Gastroesophageal sphincter (tissue), 4 donors: ENCODE measurements at regions not wholly inside any gene's neighbourhood (a gene's known extent, or its start where the extent isn't known, plus 50 kb on each side); places are given as distances from the start of the nearest gene placed in this dataset.

Source experiments
- ATAC-seq: fragments of 150-250 bp; one replicate; pipeline ENCODE4 v1.9.1; 2016; ENCODE audit warnings: mild to moderate bottlenecking, moderate library complexity
- H3K27ac ChIP-seq, 4 donors: fragments of 200-600 bp; sonication (generic) in 3 of 4; 1 replicate in 3 of 4; 2 replicates in 1 of 4; pipeline ENCODE4 v1.5.1; 2016 to 2019
- H3K27me3 ChIP-seq: fragments of 200-600 bp; sonication (generic); one replicate; pipeline ENCODE4 v1.5.1; 2019
- H3K36me3 ChIP-seq, 2 donors: fragments of 200-600 bp; sonication (generic); one replicate each; pipeline ENCODE4 v1.5.1; 2019; ENCODE audit warnings: control low read depth in 1 of 2
- H3K4me1 ChIP-seq, 3 donors: fragments of 200-600 bp; sonication (generic); 1 replicate in 2 of 3; 2 replicates in 1 of 3; pipeline ENCODE4 v1.5.1; 2016 to 2019; ENCODE audit warnings: control low read depth in 2 of 3
- H3K4me3 ChIP-seq, 2 donors: fragments of 200-600 bp; sonication (generic); one replicate each; pipeline ENCODE4 v1.5.1; 2019; ENCODE audit warnings: mild to moderate bottlenecking in 1 of 2, moderate library complexity in 1 of 2
- H3K9me3 ChIP-seq, 3 donors: fragments of 200-600 bp; sonication (generic); one replicate each; pipeline ENCODE4 v1.5.1; 2017 to 2019; ENCODE audit warnings: control low read depth in 2 of 3
- EP300 ChIP-seq: sonication (generic); formaldehyde crosslinking; IDR thresholded peaks from one replicate; pipeline ENCODE4 v1.6.1; 2017; ENCODE audit warnings: antibody characterized with exemption, mild to moderate bottlenecking
- POLR2A ChIP-seq, 2 donors: fragments of 450-650 bp; IDR thresholded peaks; one replicate each; pipeline ENCODE4 v1.6.1; 2017; ENCODE audit warnings: antibody characterized with exemption in 2 of 2, mild to moderate bottlenecking in 2 of 2, moderate library complexity in 1 of 2
- POLR2AphosphoS5 ChIP-seq: sonication (generic); formaldehyde crosslinking; IDR thresholded peaks from one replicate; pipeline ENCODE4 v1.6.1; 2017; ENCODE audit warnings: antibody characterized with exemption
- WGBS, 2 donors: methylation state at CpG; one replicate each; pipeline ENCODE4 v1.1.5; 2018; ENCODE audit warnings: low coverage in 1 of 2; 5-methylcytosine and 5-hydroxymethylcytosine counted together
- TF ChIP-seq, protein P1 (sequence below), 4 experiments: fragments of 200-600 bp in 2 of 4; fragments of 450-650 bp in 2 of 4; sonication (generic) in 1 of 4; IDR thresholded peaks; one replicate each; pipeline ENCODE4 v1.5.1; 2017 to 2019; ENCODE audit warnings: antibody characterized with exemption in 4 of 4, mild to moderate bottlenecking in 2 of 4, moderate library complexity in 2 of 4

DNA sequence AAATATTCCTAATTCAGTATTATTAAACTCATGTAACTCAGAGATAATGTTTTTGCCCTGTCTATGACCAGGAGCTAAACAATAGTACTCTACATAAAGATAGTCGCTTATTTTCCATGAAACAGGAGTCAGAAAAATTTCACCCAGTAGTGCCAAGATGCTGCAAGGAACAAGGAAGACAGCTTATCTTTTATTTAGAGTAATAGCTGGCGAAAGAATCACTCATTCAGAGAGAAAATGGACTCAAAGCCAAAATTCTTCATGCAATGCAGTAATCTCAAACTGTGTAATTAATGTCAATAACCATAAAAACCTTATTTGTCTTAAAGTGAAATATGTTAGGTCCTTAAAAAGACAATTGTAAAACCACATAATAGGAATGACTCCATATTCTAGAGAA lies 477.8 kb downstream of the ANKRD50 start:
- Histone ChIP-seq H3K27ac (no peak overlapping the region), H3K4me1 (no peaks in the 10 kb centered on the region), H3K36me3 (no peaks in the 10 kb centered on the region), H3K9me3 (no peaks in the 10 kb centered on the region), H3K4me3 (no peak overlapping the region), H3K27me3 (no peaks in the 10 kb centered on the region)
- WGBS, 2 donors: 46 to 50% methylated on average over 2 of the region's 2 CpGs
- TF ChIP-seq, protein P1, sequence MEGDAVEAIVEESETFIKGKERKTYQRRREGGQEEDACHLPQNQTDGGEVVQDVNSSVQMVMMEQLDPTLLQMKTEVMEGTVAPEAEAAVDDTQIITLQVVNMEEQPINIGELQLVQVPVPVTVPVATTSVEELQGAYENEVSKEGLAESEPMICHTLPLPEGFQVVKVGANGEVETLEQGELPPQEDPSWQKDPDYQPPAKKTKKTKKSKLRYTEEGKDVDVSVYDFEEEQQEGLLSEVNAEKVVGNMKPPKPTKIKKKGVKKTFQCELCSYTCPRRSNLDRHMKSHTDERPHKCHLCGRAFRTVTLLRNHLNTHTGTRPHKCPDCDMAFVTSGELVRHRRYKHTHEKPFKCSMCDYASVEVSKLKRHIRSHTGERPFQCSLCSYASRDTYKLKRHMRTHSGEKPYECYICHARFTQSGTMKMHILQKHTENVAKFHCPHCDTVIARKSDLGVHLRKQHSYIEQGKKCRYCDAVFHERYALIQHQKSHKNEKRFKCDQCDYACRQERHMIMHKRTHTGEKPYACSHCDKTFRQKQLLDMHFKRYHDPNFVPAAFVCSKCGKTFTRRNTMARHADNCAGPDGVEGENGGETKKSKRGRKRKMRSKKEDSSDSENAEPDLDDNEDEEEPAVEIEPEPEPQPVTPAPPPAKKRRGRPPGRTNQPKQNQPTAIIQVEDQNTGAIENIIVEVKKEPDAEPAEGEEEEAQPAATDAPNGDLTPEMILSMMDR (IDR thresholded peaks at IDR 0.05): no peak
- no peak for TF ChIP-seq POLR2A (IDR thresholded peaks at IDR 0.05)
- TF ChIP-seq EP300: no peak
- no peak for TF ChIP-seq POLR2AphosphoS5
- ATAC-seq: no peak

DNA sequence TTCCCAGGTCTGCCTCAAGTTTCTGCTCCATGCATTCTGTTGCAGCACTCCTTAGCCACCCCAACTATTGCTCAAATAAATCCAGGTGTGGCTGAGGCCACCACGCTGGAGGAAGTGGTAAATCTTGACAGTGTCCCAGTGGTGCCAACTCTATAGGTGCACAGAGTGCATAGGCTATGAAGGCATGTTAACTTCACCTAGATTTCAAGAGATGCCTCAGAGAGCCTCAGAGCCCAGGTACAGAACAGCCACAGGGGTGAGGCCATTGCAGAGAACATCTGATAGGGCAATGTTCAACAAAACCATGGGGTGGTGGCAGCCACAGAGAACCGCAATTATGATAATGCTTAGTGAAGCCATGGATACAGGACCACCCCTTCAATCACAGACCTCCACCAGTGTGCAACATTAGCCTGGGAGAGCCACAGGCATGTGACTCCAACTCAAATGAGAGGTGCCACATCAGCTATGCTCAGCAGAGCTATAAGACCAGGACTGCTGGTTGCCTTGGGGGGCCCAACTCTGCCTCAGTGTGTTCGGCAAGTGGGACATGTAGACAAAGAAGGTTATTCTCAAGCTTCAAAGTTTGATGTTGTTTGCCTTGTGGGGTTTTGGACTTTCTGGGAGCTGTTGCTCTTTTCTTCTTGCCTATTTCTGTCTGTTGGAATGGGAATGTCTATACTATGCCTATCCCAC lies 468.7 kb downstream of the ANKRD50 start:
- peaks cover 0 to 5% (median 0%) of the 10 kb centered on the region in 3 donors for H3K9me3 ChIP-seq
- no peak for ATAC-seq
- H3K4me3 ChIP-seq: no peak overlapping the region
- H3K4me1 ChIP-seq: no peaks in the 10 kb centered on the region
- TF ChIP-seq EP300: no peak
- TF ChIP-seq, protein P1 (IDR thresholded peaks at IDR 0.05): no peak
- no peak for TF ChIP-seq POLR2A (IDR thresholded peaks at IDR 0.05)
- no peak for TF ChIP-seq POLR2AphosphoS5
- H3K27me3 ChIP-seq: no peaks in the 10 kb centered on the region
- no peak overlapping the region for H3K27ac ChIP-seq
- H3K36me3 ChIP-seq: no peaks in the 10 kb centered on the region
- WGBS, 2 donors: 86 to 90% methylated on average over 1 to 2 of the region's 3 CpGs

DNA sequence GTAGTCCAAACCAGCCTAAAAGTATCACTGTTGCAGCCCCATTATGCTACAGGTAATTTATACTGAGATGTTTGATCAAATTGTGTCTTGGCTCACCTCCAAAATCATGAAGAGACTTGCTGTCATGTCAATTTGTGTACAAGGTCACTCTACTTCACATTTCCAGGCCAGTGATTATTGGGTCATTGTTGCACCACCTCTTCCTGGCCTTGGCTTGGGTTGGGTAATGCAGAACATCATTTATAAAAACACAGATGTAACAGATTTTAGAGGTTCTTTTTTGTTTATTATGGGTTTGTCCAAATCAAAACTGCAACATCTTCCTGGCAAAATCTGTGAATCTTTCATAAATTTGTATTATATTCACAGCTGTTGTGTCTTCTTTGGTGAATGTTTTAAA lies 459.5 kb downstream of the ANKRD50 start:
- TF ChIP-seq, protein P1 (IDR thresholded peaks at IDR 0.05): no peak
- TF ChIP-seq EP300: no peak
- TF ChIP-seq POLR2A (IDR thresholded peaks at IDR 0.05): no peak
- no peak for TF ChIP-seq POLR2AphosphoS5
- peak; percentile 53 for ATAC-seq
- no peaks in the 10 kb centered on the region for H3K4me1 ChIP-seq
- H3K4me3 ChIP-seq: no peak overlapping the region
- H3K9me3 ChIP-seq: no peaks in the 10 kb centered on the region
- H3K27me3 ChIP-seq: no peaks in the 10 kb centered on the region
- no peak overlapping the region for H3K27ac ChIP-seq
- no peaks in the 10 kb centered on the region for H3K36me3 ChIP-seq

DNA sequence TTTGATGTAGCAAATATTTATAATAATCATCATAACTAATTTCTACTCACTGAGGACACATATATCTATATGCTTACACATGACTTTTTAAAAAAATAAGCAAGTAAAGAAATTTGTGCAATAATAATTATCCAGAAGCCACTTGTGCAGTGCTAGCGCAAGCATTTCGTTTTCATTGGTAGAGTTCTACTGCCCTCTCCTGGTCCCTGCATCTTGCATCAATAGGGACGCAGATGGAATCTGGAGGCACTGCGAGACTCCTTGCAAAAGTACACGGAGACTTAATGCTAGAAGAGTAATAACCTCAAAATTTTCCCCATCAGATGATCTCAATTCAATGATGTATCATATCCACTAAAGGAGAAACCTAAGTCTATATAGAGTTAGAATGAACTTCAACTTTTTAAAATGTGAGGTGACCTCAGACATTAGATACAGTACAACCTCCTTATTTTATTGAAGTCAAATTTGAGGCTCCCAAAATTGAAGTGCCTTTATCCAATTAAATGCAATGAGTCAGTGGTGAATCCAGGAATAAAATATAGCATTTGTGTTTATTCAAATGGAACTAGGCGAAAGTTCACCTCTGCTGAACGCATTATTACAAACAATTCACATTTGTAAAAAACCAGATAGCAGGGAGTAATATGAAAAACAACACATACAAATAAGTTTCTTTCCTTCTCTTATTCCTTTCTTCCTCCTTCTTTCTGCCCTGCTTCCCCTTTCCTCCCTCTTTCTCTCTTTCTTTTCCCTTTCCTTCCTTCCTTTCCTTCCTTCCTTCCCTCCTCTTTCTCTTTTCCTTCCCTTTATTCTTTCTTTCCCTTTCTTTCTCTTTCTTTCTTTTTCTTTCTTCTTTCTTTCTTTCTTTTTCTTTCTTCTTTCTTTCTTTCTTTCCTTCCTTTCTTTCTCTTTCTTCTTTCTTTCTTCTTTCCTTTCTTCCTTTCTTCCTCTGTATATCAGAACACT lies 450.0 kb downstream of the ANKRD50 start:
- peak; percentile 80 for ATAC-seq
- H3K27ac ChIP-seq: no peak overlapping the region
- 13 to 14% methylated on average over 7 of the region's 7 CpGs for WGBS, 2 donors

More for the DNA sequence above, 450.0 kb downstream of the ANKRD50 start:
- TF ChIP-seq POLR2A (IDR thresholded peaks at IDR 0.05): no peak
- TF ChIP-seq, protein P1 (IDR thresholded peaks at IDR 0.05): peak; percentile 58 to 83 (median 78)
- H3K27me3 ChIP-seq: no peaks in the 10 kb centered on the region
- H3K4me3 ChIP-seq: no peak overlapping the region
- no peaks in the 10 kb centered on the region for H3K36me3 ChIP-seq
- no peaks in the 10 kb centered on the region for H3K9me3 ChIP-seq
- H3K4me1 ChIP-seq: peaks cover 0 to 9% (median 0%) of the 10 kb centered on the region in 3 donors
